ENCODE measurements at regions not wholly inside any gene's neighbourhood (a gene's known extent, or its start where the extent isn't known, plus 50 kb on each side); places are given as distances from the start of the nearest gene placed in this dataset.
A peak's percentile ranks its signal among the peaks of the same experiment; 100 is the strongest.

DNA sequence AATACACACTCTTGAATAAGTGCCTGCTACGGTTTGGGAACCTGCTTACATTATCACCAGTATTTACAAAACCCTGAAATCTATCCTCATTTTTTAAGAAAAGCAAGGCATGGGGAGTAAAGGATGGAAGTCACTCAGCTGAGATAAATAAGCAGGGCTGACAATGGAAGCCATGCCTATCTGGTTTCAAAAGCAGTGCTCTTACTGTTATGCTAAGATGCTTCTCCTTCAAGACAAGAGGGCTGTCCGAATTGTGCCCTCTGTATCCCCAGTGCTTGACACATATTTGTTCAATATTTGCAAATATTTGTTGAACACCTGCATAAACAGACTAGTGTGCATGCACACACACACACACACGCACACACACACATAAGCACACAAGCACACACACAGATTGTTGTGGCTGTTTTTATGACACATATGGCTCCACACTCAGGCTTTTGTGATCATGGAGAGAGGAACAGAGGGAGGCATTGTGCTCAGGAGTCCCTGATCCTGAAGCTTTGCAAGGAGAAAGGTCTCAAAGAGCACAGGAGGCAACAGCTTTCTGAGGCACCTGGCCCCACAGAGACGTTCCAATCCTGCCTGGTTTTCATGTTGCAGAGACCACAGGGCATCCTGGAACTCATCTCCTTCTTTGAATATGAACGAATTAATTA is 401.6 kb upstream of the CDH11 start:
- Histone ChIP-seq H3K4me3 (no peak overlapping the region), H3K4me1 (peaks cover 20 to 74% (median 64%) of the 10 kb centered on the region in 10 experiments), H3K27me3 (no peaks in the 10 kb centered on the region), H3K4me2 (peak overlapping the region in 9 of 11 experiments; percentile 67 to 90 (median 74); a peak in 16 of 22 replicates), H3K27ac (peak overlapping the region in 2 of 11 experiments; percentile 68 to 71; a peak in 2 of 22 replicates), H3K9ac (no peak overlapping the region), H3K36me3 (no peaks in the 10 kb centered on the region), H3K9me3 (replicated peaks in 1 of 11) (peaks cover 14 to 18% (median 16%) of the 10 kb centered on the region in 11 experiments), H4K20me1 (no peaks in the 10 kb centered on the region)
- no peak for TF ChIP-seq Cebpa-rat (IDR thresholded peaks at IDR 0.05)

DNA sequence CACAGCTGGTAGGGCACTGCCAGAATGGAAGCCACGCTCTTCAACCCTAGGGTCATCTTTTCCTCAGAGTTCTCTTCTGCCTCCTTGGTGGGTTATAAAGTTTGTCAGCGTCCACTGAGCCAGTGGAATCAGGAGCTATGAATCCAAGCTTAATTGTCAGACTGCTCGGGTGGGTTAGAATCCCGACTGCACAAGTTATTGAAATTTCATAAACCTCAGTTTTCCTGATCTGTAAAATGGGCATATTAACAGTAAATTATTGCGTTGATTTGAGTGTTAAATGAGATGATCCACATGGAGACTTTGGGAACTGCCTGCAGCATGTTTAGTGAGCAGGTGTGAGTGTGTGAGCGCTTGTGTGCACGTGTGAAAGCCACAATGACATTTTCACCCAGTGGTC is 400.5 kb upstream of the CDH11 start:
- Histone ChIP-seq H3K9ac (peak overlapping the region in 9 of 11 experiments; percentile 15 to 58 (median 42); a peak in 11 of 22 replicates), H4K20me1 (no peaks in the 10 kb centered on the region), H3K36me3 (no peaks in the 10 kb centered on the region), H3K4me2 (peak overlapping the region; percentile 59 to 90 (median 76)), H3K27me3 (no peaks in the 10 kb centered on the region), H3K9me3 (replicated peaks in 1 of 11) (peaks cover 4 to 8% (median 6%) of the 10 kb centered on the region in 11 experiments; a peak in 20 of 22 replicates), H3K27ac (peak overlapping the region in 7 of 11 experiments; percentile 25 to 68 (median 55); a peak in 15 of 22 replicates), H3K4me1 (peaks cover 20 to 74% (median 64%) of the 10 kb centered on the region in 10 experiments), H3K4me3 (0 out of 20 replicates have a peak overlapping the region, but pooled peaks of 2 of the 10 experiments have one; percentile 10 to 25)
- no peak for TF ChIP-seq Cebpa-rat (IDR thresholded peaks at IDR 0.05)

DNA sequence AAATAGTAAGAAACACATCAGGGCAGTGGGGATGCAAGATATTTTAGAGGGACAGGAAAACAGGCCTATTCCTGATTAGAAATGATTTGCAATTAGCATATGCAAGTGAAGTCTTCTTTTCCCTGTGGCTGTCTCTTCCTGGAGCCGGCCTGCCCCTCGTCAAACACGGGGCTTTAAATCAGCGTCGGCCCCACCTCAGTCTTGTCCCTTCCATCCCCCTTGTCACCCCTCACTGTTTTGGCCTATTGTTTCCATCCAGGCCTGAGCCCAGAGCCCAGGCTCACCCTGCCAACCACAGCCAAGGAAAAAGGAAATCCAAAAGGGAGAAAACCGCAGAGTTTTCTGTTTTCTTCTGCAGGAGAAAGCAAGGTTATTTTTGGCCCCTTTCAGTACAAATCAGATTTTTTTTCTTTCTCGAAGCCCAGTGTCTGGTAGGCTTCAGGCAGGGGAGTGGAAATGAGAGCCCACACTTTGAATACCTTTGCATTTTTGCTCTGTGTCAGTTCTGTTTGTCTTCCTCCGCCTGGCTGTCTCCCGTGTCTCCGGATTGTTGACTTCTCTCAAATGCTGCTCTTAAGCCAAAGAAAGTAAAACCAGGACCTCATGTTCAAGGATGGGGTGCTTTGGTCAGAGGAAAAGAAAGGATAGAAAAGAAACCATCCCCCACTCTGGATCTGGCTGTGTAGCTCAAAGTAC is 399.9 kb upstream of the CDH11 start:
- peak overlapping the region; percentile 59 to 90 (median 76) for H3K4me2 ChIP-seq
- TF ChIP-seq Cebpa-rat (IDR thresholded peaks at IDR 0.05) = no peak
- H3K27ac ChIP-seq = peak overlapping the region in 7 of 11 experiments; percentile 25 to 68 (median 55); a peak in 15 of 22 replicates
- H3K9me3 ChIP-seq (replicated peaks in 1 of 11) = peaks cover 0 to 2% (median under 1%) of the 10 kb centered on the region in 11 experiments; a peak in 2 of 22 replicates
- no peaks in the 10 kb centered on the region for H3K27me3 ChIP-seq
- H4K20me1 ChIP-seq = no peaks in the 10 kb centered on the region
- peaks cover 20 to 74% (median 64%) of the 10 kb centered on the region in 10 experiments for H3K4me1 ChIP-seq
- peak overlapping the region in 9 of 11 experiments; percentile 15 to 58 (median 42); a peak in 16 of 22 replicates for H3K9ac ChIP-seq
- H3K36me3 ChIP-seq = no peaks in the 10 kb centered on the region
- H3K4me3 ChIP-seq = peak overlapping the region in 3 of 10 experiments; percentile 10 to 27 (median 25); a peak in 1 of 20 replicates

DNA sequence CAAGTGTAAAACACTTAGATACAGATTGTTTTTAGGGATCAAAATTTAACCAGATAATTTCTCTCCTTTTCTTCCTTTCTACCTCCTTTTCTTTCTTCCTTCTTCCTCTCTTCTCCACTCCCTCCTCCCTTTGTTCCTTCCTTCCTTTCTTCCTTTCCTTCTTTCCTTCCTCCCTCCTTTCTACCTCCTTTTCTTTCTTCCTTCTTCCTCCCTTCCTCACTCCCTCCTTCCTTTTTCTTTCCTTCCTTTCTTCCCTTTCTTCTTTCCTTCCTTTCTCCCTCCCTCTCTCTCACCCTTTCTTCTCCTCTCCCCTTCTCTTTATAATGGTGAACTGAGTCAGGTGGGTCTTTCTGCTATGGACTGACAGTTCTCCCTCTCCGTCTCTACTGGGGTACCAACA is 397.5 kb upstream of the CDH11 start:
- no peaks in the 10 kb centered on the region for H3K27me3 ChIP-seq
- H3K4me2 ChIP-seq = peak overlapping the region in 6 of 11 experiments; percentile 20 to 84 (median 73); a peak in 10 of 22 replicates
- no peaks in the 10 kb centered on the region for H3K9me3 ChIP-seq (replicated peaks in 1 of 11)
- no peak for TF ChIP-seq Cebpa-rat (IDR thresholded peaks at IDR 0.05)
- no peaks in the 10 kb centered on the region for H3K36me3 ChIP-seq
- H3K27ac ChIP-seq = no peak overlapping the region
- peaks cover 13 to 55% (median 49%) of the 10 kb centered on the region in 10 experiments for H3K4me1 ChIP-seq
- no peak overlapping the region for H3K9ac ChIP-seq
- H3K4me3 ChIP-seq = no peak overlapping the region
- H4K20me1 ChIP-seq = no peaks in the 10 kb centered on the region

DNA sequence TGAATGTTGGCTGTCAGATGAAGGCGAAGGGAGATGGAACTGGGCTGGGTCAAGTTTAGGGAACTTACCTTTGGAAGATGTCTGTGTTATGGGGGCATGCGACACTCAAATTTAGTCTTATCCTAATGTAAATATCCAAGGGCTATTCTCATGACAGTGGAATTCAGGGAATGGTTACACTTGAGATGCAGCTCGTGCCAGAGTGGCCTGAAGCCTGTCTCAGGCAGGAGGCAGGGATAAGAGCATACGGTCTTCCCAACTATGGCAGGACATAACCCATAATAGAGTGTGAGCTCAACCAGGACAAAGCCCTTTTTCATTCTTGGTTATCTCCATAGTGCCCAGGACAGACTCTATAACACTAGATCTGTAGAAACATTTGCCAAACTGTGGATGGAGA is 393.3 kb upstream of the CDH11 start:
- Histone ChIP-seq H3K4me1 (peaks cover 0 to 21% (median 16%) of the 10 kb centered on the region in 10 experiments; a peak in 18 of 20 replicates), H4K20me1 (no peaks in the 10 kb centered on the region), H3K36me3 (no peaks in the 10 kb centered on the region), H3K27me3 (no peaks in the 10 kb centered on the region), H3K4me3 (no peak overlapping the region), H3K27ac (no peak overlapping the region), H3K9me3 (replicated peaks in 1 of 11) (0 out of 22 replicates have a peak, but pooled peaks cover 0 to 4% (median 0%) of the 10 kb centered on the region in 11 experiments), H3K9ac (no peak overlapping the region), H3K4me2 (no peak overlapping the region)
- TF ChIP-seq Cebpa-rat (IDR thresholded peaks at IDR 0.05) = no peak

DNA sequence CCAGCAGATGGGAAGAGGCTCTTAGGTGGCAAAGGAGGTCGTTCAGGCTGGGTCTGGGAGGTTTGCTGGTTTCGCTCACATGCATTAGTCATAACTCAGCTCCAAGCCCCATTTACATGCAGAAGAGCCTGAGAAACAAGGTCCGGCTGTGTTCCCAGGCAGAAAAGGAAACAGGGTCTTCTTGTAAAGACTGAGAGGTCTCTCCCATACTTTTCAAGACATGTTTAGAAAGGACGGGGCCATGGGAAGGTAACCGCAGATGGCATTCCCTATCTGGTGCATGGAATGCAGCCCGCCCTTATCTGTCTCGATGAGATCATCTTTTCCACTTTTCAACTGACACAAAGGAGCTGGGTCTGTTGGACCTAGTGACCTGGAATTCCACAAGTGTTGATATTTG is 389.0 kb upstream of the CDH11 start:
- no peak overlapping the region for H3K27ac ChIP-seq
- TF ChIP-seq Cebpa-rat (IDR thresholded peaks at IDR 0.05) = no peak
- H3K4me2 ChIP-seq = peak overlapping the region in 8 of 11 experiments; percentile 41 to 79 (median 60); a peak in 15 of 22 replicates

DNA sequence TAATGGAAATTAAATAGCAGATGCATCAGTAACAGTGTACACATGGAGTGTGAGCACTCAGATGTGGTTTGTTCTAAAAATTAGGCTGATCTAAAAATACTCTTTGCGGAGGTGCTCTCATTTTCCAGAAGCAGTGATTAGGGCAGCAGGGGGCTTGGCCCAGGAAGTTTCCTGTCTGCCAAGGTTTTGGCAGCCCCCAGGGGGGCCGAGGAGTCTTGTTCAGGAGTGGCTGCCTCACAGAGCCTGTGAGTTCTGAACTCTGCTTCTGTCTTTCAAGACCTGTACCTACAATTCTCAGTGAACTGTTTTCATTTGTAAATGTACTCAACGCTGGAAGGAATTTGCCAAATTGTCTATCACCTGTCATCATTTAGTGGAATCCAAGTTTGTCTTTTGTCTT is 388.4 kb upstream of the CDH11 start:
- Histone ChIP-seq H3K9me3 (replicated peaks in 1 of 11) (0 out of 22 replicates have a peak, but pooled peaks cover 0 to 4% (median 0%) of the 10 kb centered on the region in 11 experiments), H4K20me1 (no peaks in the 10 kb centered on the region), H3K9ac (0 out of 22 replicates have a peak overlapping the region, but pooled peaks of 1 of the 11 experiments have one; percentile 37), H3K4me1 (peaks cover 0 to 16% (median 12%) of the 10 kb centered on the region in 10 experiments; a peak in 13 of 20 replicates), H3K27me3 (no peaks in the 10 kb centered on the region), H3K4me3 (no peak overlapping the region), H3K36me3 (no peaks in the 10 kb centered on the region), H3K4me2 (peak overlapping the region in 9 of 11 experiments; percentile 9 to 79 (median 58); a peak in 17 of 22 replicates), H3K27ac (peak overlapping the region in 1 of 11 experiments; percentile 38; a peak in 1 of 22 replicates)
- TF ChIP-seq Cebpa-rat (IDR thresholded peaks at IDR 0.05) = no peak

More for the DNA sequence above, 389.0 kb upstream of the CDH11 start:
- Histone ChIP-seq H3K36me3 (no peaks in the 10 kb centered on the region), H3K27me3 (no peaks in the 10 kb centered on the region), H4K20me1 (no peaks in the 10 kb centered on the region), H3K4me3 (no peak overlapping the region), H3K9me3 (replicated peaks in 1 of 11) (0 out of 22 replicates have a peak, but pooled peaks cover 0 to 4% (median 0%) of the 10 kb centered on the region in 11 experiments), H3K9ac (no peak overlapping the region), H3K4me1 (peaks cover 0 to 16% (median 12%) of the 10 kb centered on the region in 10 experiments; a peak in 13 of 20 replicates)

DNA sequence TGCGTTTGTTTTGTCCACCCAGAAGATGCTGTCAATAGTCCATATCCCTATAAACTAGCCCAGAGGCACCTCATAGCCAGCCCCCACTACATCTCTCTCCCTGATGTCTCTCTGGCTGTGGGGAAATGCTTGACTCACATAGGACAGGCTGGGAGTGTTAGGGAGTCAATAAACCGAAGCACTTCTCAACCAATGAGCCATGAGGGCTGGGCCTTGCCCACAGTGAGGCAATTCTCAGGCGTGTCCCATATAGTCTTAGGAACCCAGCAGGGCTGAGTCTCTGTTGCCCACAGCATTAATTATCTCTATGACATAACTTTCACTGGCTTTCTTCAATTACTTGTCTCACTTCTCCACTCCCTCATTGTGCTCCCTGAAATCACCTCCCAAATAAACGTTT is 387.3 kb upstream of the CDH11 start:
- H3K4me2 ChIP-seq = no peak overlapping the region
- no peak overlapping the region for H3K9ac ChIP-seq
- H3K9me3 ChIP-seq (replicated peaks in 1 of 11) = 0 out of 22 replicates have a peak, but pooled peaks cover 0 to 4% (median 0%) of the 10 kb centered on the region in 11 experiments
- H3K27me3 ChIP-seq = no peaks in the 10 kb centered on the region
- H3K36me3 ChIP-seq = no peaks in the 10 kb centered on the region
- H3K4me3 ChIP-seq = no peak overlapping the region
- H3K4me1 ChIP-seq = peaks cover 0 to 16% (median 12%) of the 10 kb centered on the region in 10 experiments; a peak in 13 of 20 replicates
- no peaks in the 10 kb centered on the region for H4K20me1 ChIP-seq
- no peak overlapping the region for H3K27ac ChIP-seq
- no peak for TF ChIP-seq Cebpa-rat (IDR thresholded peaks at IDR 0.05)

DNA sequence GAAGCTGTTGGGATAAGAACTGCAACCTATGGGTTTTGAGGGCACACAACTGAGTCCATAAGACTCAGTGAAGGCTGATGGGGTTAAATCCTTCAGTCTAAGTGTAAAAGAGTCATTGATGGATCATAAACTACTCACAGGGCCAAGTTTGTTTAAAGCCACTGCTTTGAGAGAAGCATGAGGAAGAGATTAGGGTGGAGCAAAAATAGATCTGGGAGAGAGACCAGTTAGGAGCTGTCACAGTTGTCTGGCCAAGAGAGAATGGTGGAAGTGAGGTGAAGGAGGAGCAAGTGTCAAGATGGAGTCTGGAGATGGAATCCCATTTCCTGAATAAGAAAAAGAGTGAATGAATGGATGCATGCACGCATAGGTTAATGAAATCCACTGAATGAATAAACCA is 379.1 kb upstream of the CDH11 start:
- H3K36me3 ChIP-seq = no peaks in the 10 kb centered on the region
- H3K4me1 ChIP-seq = no peaks in the 10 kb centered on the region
- H3K27me3 ChIP-seq = no peaks in the 10 kb centered on the region
- H3K9me3 ChIP-seq (replicated peaks in 1 of 11) = no peaks in the 10 kb centered on the region
- no peak overlapping the region for H3K4me3 ChIP-seq
- no peak overlapping the region for H3K27ac ChIP-seq
- TF ChIP-seq Cebpa-rat (IDR thresholded peaks at IDR 0.05) = no peak
- H3K9ac ChIP-seq = no peak overlapping the region
- H4K20me1 ChIP-seq = no peaks in the 10 kb centered on the region
- no peak overlapping the region for H3K4me2 ChIP-seq

Data from BLaER1 treated with 17β-estradiol and CSF1 and Interleukin-3, amounts not matched to agents 10 nM and 100 nM (cell line).